Lower leg skin (tissue), 4 donors: ENCODE measurements at regions not wholly inside any gene's neighbourhood (a gene's known extent, or its start where the extent isn't known, plus 50 kb on each side); places are given as distances from the start of the nearest gene placed in this dataset.

Source experiments
- DNase-seq, 2 donors: peaks; one replicate each; pipeline ENCODE4 v3.0.0-alpha.2; 2019; ENCODE audit warnings: low spot score in 2 of 2
- H3K4me3 ChIP-seq: fragments of 200-600 bp; sonication (generic); 2 replicates; pipeline ENCODE4 v1.5.1; 2017; ENCODE audit warnings: mild to moderate bottlenecking, low read depth; ENCODE audit not compliant: poor library complexity, severe bottlenecking
- POLR2A ChIP-seq, 2 donors: fragments of 450-650 bp; IDR thresholded peaks; one replicate each; pipeline ENCODE4 v1.6.1; 2016 to 2017; ENCODE audit warnings: antibody characterized with exemption in 2 of 2, mild to moderate bottlenecking in 1 of 2, moderate library complexity in 1 of 2
- WGBS, 2 donors: methylation state at CpG; one replicate each; pipeline ENCODE4 v1.1.5; 2018; 5-methylcytosine and 5-hydroxymethylcytosine counted together
- intact Hi-C: fragments of 100-400 bp; cut with DNase I; formaldehyde crosslinking; loops from one replicate; pipeline ENCODE4 v1.15.0; 2023; ENCODE audit warnings: low total_unique reads
- TF ChIP-seq, protein P1 (sequence below), 3 donors: fragments of 450-650 bp; IDR thresholded peaks; one replicate each; pipeline ENCODE4 v1.5.1; 2016; ENCODE audit warnings: antibody characterized with exemption in 3 of 3, mild to moderate bottlenecking in 3 of 3, moderate library complexity in 2 of 3

GRCh38 chr1:50335036-50335435, 88.2 kb downstream of the DMRTA2 start:
- 70 to 82% methylated on average over 5 of the region's 5 CpGs for WGBS, 2 donors
- H3K4me3 ChIP-seq = no peak overlapping the region
- no peak for DNase-seq
- TF ChIP-seq, protein P1, sequence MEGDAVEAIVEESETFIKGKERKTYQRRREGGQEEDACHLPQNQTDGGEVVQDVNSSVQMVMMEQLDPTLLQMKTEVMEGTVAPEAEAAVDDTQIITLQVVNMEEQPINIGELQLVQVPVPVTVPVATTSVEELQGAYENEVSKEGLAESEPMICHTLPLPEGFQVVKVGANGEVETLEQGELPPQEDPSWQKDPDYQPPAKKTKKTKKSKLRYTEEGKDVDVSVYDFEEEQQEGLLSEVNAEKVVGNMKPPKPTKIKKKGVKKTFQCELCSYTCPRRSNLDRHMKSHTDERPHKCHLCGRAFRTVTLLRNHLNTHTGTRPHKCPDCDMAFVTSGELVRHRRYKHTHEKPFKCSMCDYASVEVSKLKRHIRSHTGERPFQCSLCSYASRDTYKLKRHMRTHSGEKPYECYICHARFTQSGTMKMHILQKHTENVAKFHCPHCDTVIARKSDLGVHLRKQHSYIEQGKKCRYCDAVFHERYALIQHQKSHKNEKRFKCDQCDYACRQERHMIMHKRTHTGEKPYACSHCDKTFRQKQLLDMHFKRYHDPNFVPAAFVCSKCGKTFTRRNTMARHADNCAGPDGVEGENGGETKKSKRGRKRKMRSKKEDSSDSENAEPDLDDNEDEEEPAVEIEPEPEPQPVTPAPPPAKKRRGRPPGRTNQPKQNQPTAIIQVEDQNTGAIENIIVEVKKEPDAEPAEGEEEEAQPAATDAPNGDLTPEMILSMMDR (IDR thresholded peaks at IDR 0.05) = no peak
- no peak for TF ChIP-seq POLR2A (IDR thresholded peaks at IDR 0.05)
- intact Hi-C loops = no loop called here

DNA sequence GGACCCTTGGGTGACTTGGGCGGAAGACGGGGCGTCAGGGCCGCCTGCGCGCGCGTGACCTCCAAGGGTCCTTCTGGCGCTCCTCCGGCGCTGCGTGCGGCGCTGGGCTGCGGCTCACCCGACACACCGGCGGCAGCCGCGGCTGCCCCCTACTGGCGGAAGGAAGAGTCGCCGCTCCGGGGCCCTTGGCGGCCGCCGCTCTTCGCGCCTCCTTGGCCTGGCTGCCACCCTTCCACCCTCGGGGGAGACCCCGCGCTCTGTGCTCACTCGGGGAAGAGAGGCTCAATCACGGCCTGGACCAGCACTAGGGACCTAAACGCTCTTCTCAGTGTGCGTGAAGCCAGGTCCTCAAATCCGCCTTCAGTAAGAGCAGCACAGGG, 89.7 kb downstream of the DMRTA2 start:
- intact Hi-C loops = no loop called here
- WGBS, 2 donors = 8 to 10% methylated on average over 17 to 34 of the region's 37 CpGs
- TF ChIP-seq, protein P1 (IDR thresholded peaks at IDR 0.05) = no peak
- no peak for TF ChIP-seq POLR2A (IDR thresholded peaks at IDR 0.05)
- DNase-seq = no peak
- H3K4me3 ChIP-seq = peak overlapping the region; percentile 21

DNA sequence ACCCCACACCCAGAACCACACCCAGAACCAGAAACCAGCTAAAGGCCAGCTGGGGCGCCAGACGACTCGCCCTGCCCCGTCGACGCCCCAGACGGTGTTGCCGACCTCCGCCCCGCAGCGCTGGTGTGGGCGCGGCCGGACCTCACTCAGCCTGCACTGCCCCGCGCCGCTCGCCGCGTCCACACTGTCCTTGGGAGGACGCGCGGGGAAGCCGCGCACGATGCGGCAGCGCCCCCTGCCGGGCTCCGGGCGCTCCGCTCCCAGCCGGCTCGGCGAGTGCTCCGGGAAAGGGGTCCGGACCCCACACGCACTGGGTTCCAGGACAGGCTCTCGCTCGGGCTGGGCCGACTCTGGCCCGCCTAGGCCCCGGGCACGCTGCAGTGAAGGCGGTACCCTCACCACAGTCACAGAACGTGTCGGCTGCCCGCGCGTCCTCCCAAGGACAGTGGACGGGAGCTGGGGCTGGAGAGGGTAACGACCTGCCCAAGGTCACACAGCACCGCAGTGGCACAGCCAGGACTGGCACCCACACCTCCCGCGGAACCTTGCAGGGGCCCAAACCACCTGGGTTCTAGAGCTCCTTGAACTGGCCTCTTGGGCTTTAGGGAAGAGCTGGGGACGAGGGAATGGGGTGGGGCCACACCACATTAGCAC, 90.2 kb downstream of the DMRTA2 start:
- 2% methylated on average over 22 to 56 of the region's 56 CpGs for WGBS, 2 donors

DNA sequence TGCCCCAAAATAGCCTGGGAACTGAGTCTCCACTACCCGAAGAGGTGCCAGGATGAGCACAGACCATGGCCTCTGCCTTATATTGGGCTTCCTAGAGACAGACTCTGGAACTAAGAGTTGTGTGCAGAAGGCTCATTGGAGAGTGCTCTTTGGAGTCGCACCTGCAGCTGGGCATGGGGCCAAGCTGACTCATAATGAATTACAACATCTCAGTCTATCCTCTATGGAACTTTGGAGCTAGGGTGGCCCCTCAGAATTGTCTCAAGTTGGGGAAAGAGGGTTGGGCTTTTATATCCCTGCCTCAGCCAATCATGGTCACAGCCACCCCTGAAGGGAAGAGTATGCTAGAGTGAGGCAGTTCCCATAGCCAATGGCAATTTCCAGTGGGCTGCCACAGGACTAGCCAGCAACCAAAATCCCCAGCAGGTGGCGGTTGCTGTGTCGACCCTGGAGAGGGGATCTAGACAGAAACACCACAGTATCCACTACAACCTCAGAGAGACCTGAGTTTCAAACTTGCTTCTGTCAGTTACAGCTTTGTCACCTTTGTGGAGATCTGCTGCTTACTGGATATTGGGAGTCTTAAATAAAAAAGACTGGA, 93.8 kb downstream of the DMRTA2 start:
- DNase-seq = no peak
- 56 to 60% methylated on average over 4 of the region's 4 CpGs for WGBS, 2 donors
- TF ChIP-seq, protein P1 (IDR thresholded peaks at IDR 0.05) = no peak
- TF ChIP-seq POLR2A (IDR thresholded peaks at IDR 0.05) = no peak
- no peak overlapping the region for H3K4me3 ChIP-seq
- intact Hi-C loops = no loop called here

More for the DNA sequence above, 90.2 kb downstream of the DMRTA2 start:
- H3K4me3 ChIP-seq = peak overlapping the region; percentile 21
- TF ChIP-seq POLR2A (IDR thresholded peaks at IDR 0.05) = no peak
- TF ChIP-seq, protein P1 (IDR thresholded peaks at IDR 0.05) = no peak
- intact Hi-C loops = no loop called here
- no peak for DNase-seq

GRCh38 chr1:50328552-50328951, 94.7 kb downstream of the DMRTA2 start:
- intact Hi-C loops = no loop called here
- WGBS, 2 donors = 54 to 58% methylated on average over 4 of the region's 4 CpGs
- TF ChIP-seq, protein P1 (IDR thresholded peaks at IDR 0.05) = no peak
- no peak for TF ChIP-seq POLR2A (IDR thresholded peaks at IDR 0.05)
- no peak for DNase-seq
- no peak overlapping the region for H3K4me3 ChIP-seq
